ENCODE measurements at regions not wholly inside any gene's neighbourhood (a gene's known extent, or its start where the extent isn't known, plus 50 kb on each side); places are given as distances from the start of the nearest gene placed in this dataset.

- no peak overlapping the region for H3K9ac ChIP-seq (ENCODE audit: low read length)
- no peak overlapping the region for H3K4me3 ChIP-seq (ENCODE audit: low read length)
- H2AFZ ChIP-seq (ENCODE audit: low read depth, low read length), result no peak overlapping the region
- H4K20me1 ChIP-seq (ENCODE audit: insufficient read depth, low read length), result no peaks in the 10 kb centered on the region
- no peaks in the 10 kb centered on the region for H3K27me3 ChIP-seq (ENCODE audit: low read depth, low read length)
- H3K36me3 ChIP-seq (replicated peaks; ENCODE audit: low read depth, low read length), result no peaks in the 10 kb centered on the region
- TF ChIP-seq CTCF (IDR thresholded peaks at IDR 0.05; ENCODE audit: low read depth, low read length) (no peak), EZH2phosphoT487 (IDR thresholded peaks at IDR 0.05; ENCODE audit: low read depth) (no peak)
- peaks cover 2% of the 10 kb centered on the region for H3K4me1 ChIP-seq (ENCODE audit: low read length)
- no peaks in the 10 kb centered on the region for H3K79me2 ChIP-seq (ENCODE audit: low read length)
- no peaks in the 10 kb centered on the region for H3K9me3 ChIP-seq (ENCODE audit: insufficient read depth, low read length)
- no peak overlapping the region for H3K4me2 ChIP-seq (ENCODE audit: low read length)
- no peak overlapping the region for H3K27ac ChIP-seq (ENCODE audit: low read length)
Measured at GRCh38 chr2:41605311-41605710, 442.5 kb upstream of the PKDCC start.

DNA sequence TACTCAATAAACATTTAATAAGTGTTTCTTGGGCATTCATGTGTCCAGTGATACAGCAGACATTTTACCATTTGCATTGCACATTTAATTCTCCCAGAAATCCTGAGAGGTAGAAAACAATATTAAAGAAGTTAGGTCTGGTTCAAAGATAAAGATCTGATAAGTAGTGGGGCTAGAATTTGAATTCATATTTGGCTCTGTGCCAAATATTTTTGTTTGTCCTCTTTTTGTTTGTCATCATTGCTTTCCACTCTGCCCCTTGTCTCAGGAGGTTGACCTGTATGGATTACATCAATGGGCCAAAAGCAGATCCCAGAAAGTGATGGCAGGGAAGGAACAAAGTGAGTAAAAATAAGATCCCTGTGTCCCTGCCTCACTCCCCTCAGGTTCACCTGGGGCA is 441.9 kb upstream of the PKDCC start:
- Histone ChIP-seq H3K4me2 (ENCODE audit: low read length) (no peak overlapping the region), H3K9ac (ENCODE audit: low read length) (no peak overlapping the region), H3K4me3 (ENCODE audit: low read length) (no peak overlapping the region), H3K36me3 (replicated peaks; ENCODE audit: low read depth, low read length) (no peaks in the 10 kb centered on the region), H3K27ac (ENCODE audit: low read length) (no peak overlapping the region), H3K27me3 (ENCODE audit: low read depth, low read length) (no peaks in the 10 kb centered on the region), H3K79me2 (ENCODE audit: low read length) (no peaks in the 10 kb centered on the region), H4K20me1 (ENCODE audit: insufficient read depth, low read length) (no peaks in the 10 kb centered on the region), H3K9me3 (ENCODE audit: insufficient read depth, low read length) (no peaks in the 10 kb centered on the region), H3K4me1 (ENCODE audit: low read length) (peaks cover 8% of the 10 kb centered on the region), H2AFZ (ENCODE audit: low read depth, low read length) (no peak overlapping the region)
- TF ChIP-seq EZH2phosphoT487 (IDR thresholded peaks at IDR 0.05; ENCODE audit: low read depth), result no peak
- no peak for TF ChIP-seq CTCF (IDR thresholded peaks at IDR 0.05; ENCODE audit: low read depth, low read length)

GRCh38 chr2:41610501-41611190 is 437.2 kb upstream of the PKDCC start:
- no peaks in the 10 kb centered on the region for H4K20me1 ChIP-seq (ENCODE audit: insufficient read depth, low read length)
- no peak for TF ChIP-seq CTCF (IDR thresholded peaks at IDR 0.05; ENCODE audit: low read depth, low read length)
- TF ChIP-seq EZH2phosphoT487 (IDR thresholded peaks at IDR 0.05; ENCODE audit: low read depth), result no peak
- no peaks in the 10 kb centered on the region for H3K27me3 ChIP-seq (ENCODE audit: low read depth, low read length)
- H3K9ac ChIP-seq (ENCODE audit: low read length), result no peak overlapping the region
- H3K9me3 ChIP-seq (ENCODE audit: insufficient read depth, low read length), result no peaks in the 10 kb centered on the region
- H3K36me3 ChIP-seq (replicated peaks; ENCODE audit: low read depth, low read length), result no peaks in the 10 kb centered on the region
- peak overlapping the region; percentile 62 for H3K27ac ChIP-seq (ENCODE audit: low read length)
- H3K4me3 ChIP-seq (ENCODE audit: low read length), result peak overlapping the region; percentile 7; the same call in 1 of the 2 replicates
- peak overlapping the region; percentile 31 for H3K4me2 ChIP-seq (ENCODE audit: low read length)
- H3K4me1 ChIP-seq (ENCODE audit: low read length), result peaks cover 12% of the 10 kb centered on the region
- 0 out of 2 replicates have a peak overlapping the region, but pooled peaks have one; percentile 9 for H2AFZ ChIP-seq (ENCODE audit: low read depth, low read length)
- H3K79me2 ChIP-seq (ENCODE audit: low read length), result no peaks in the 10 kb centered on the region

- Histone ChIP-seq H4K20me1 (ENCODE audit: insufficient read depth, low read length) (no peaks in the 10 kb centered on the region), H3K9ac (ENCODE audit: low read length) (no peak overlapping the region)
- TF ChIP-seq EZH2phosphoT487 (IDR thresholded peaks at IDR 0.05; ENCODE audit: low read depth) (no peak), CTCF (IDR thresholded peaks at IDR 0.05; ENCODE audit: low read depth, low read length) (no peak)
Measured at GRCh38 chr2:41618754-41619153, 429.1 kb upstream of the PKDCC start.

More at GRCh38 chr2:41618754-41619153, 429.1 kb upstream of the PKDCC start:
- no peak overlapping the region for H3K27ac ChIP-seq (ENCODE audit: low read length)
- no peak overlapping the region for H3K4me3 ChIP-seq (ENCODE audit: low read length)
- H2AFZ ChIP-seq (ENCODE audit: low read depth, low read length), result no peak overlapping the region
- no peak overlapping the region for H3K4me2 ChIP-seq (ENCODE audit: low read length)
- H3K27me3 ChIP-seq (ENCODE audit: low read depth, low read length), result peaks cover 6% of the 10 kb centered on the region
- H3K36me3 ChIP-seq (replicated peaks; ENCODE audit: low read depth, low read length), result no peaks in the 10 kb centered on the region
- no peaks in the 10 kb centered on the region for H3K9me3 ChIP-seq (ENCODE audit: insufficient read depth, low read length)
- H3K79me2 ChIP-seq (ENCODE audit: low read length), result no peaks in the 10 kb centered on the region
- H3K4me1 ChIP-seq (ENCODE audit: low read length), result peaks cover 6% of the 10 kb centered on the region
